HCT116 (cell line): ENCODE measurements at regions not wholly inside any gene's neighbourhood (a gene's known extent, or its start where the extent isn't known, plus 50 kb on each side); places are given as distances from the start of the nearest gene placed in this dataset.

Source experiments
- ATAC-seq: fragments of 200-7000 bp; cut with Tn5 transposase; 2 replicates; pipeline ENCODE4 v1.9.1; 2020; ENCODE audit warnings: mild to moderate bottlenecking, moderate library complexity
- BruUV-seq: library from RNA; stranded (reverse); fragments of 400-500 nt; replicated peaks from 2 replicates; lab custom pipeline; 2021; lab: Mats Ljungman, UMichigan
- CTCF ChIA-PET: fragments of 300-600 bp; sonication (Branson Sonifier 250); formaldehyde crosslinking; loops from one replicate; lab custom pipeline; 2021; ENCODE audit warnings: antibody characterized with exemption; lab: Charles Lee
- POLR2A ChIA-PET: fragments of 300-600, 350-600 bp; sonication (Branson Sonifier 250); formaldehyde crosslinking; loops from one replicate; lab custom pipeline; 2021; ENCODE audit warnings: antibody characterized with exemption; lab: Charles Lee
- RAD21 ChIA-PET, 2 experiments: fragments of 300-600 bp; sonication (Branson Sonifier 250); formaldehyde crosslinking; loops; one replicate each; lab custom pipeline; 2023; ENCODE audit warnings: low total read pairs in 2 of 2; ENCODE audit not compliant: uncharacterized antibody in 2 of 2, unreplicated experiment in 2 of 2, low non-redundant PET in 1 of 2; lab: Charles Lee
- DNase-seq: peaks from one replicate; pipeline ENCODE4 v3.0.0-alpha.2; 2010; ENCODE audit warnings: low read depth, low spot score
- H2AFZ ChIP-seq: fragments of 200-600 bp; shearing (Covaris generic), sonication (generic); 2 replicates; pipeline ENCODE4 v1.6.1; 2017; ENCODE audit warnings: low read depth, mixed run types, mixed read lengths, antibody characterized with exemption, low read length; ENCODE audit not compliant: poor library complexity, severe bottlenecking
- H3K27ac ChIP-seq: 2 replicates; pipeline ENCODE4 v1.5.1; 2012; ENCODE audit warnings: low read depth, low read length
- H3K27me3 ChIP-seq: fragments of 200-600 bp; sonication (generic); 2 replicates; pipeline ENCODE4 v1.6.1; 2016; ENCODE audit warnings: mixed run types, low read length, mixed read lengths; ENCODE audit not compliant: insufficient read depth
- H3K36me3 ChIP-seq, 2 experiments: fragments of 200-500 bp in 1 of 2; fragments of 200-600 bp in 1 of 2; sonication (Bioruptor generic) in 1 of 2; sonication (generic) in 1 of 2; 2 replicates each; pipeline versions ENCODE4 v1.5.1 to v1.6.1; 2014 to 2016; ENCODE audit warnings: low read length in 2 of 2, inconsistent platforms in 1 of 2, mixed read lengths in 1 of 2, mixed run types in 1 of 2; ENCODE audit not compliant: insufficient read depth in 2 of 2, control insufficient read depth in 1 of 2
- H3K4me1 ChIP-seq, 2 experiments: fragments of 200-600 bp in 1 of 2; sonication (generic) in 1 of 2; 2 replicates each; pipeline versions ENCODE4 v1.5.1 to v1.6.1; 2012 to 2017; ENCODE audit warnings: low read length in 2 of 2, inconsistent platforms in 1 of 2, mild to moderate bottlenecking in 1 of 2, mixed read lengths in 1 of 2, mixed run types in 1 of 2, moderate library complexity in 1 of 2; ENCODE audit not compliant: insufficient read depth in 2 of 2, control insufficient read depth in 1 of 2
- H3K4me2 ChIP-seq: fragments of 200-600 bp; sonication (generic); 2 replicates; pipeline ENCODE4 v1.6.1; 2017; ENCODE audit warnings: mixed run types, low read length, mixed read lengths
- H3K4me3 ChIP-seq, 2 experiments: fragments of 200-600 bp in 1 of 2; sonication (generic) in 1 of 2; replicated peaks in 1 of 2; 2 replicates each; pipeline ENCODE4 v1.5.1; 2011 to 2016; ENCODE audit warnings: low read length in 2 of 2, control low read depth in 1 of 2, low read depth in 1 of 2, mild to moderate bottlenecking in 1 of 2, mixed read lengths in 1 of 2, mixed run types in 1 of 2
- H3K79me2 ChIP-seq: fragments of 200-600 bp; sonication (generic); 2 replicates; pipeline ENCODE4 v1.6.1; 2017; ENCODE audit warnings: mild to moderate bottlenecking, mixed run types, low read length, moderate library complexity, mixed read lengths; ENCODE audit not compliant: insufficient read depth
- H3K9ac ChIP-seq: fragments of 200-600 bp; sonication (generic); 2 replicates; pipeline ENCODE4 v1.6.1; 2016; ENCODE audit warnings: low read length, mixed read lengths
- H3K9me2 ChIP-seq: fragments of 200-600 bp; sonication (generic), shearing (Covaris generic); 2 replicates; pipeline ENCODE4 v1.6.1; 2017; ENCODE audit warnings: mixed run types, mild to moderate bottlenecking, moderate library complexity; ENCODE audit not compliant: insufficient read depth
- H3K9me3 ChIP-seq, 2 experiments: fragments of 200-500 bp in 1 of 2; fragments of 200-600 bp in 1 of 2; sonication (Bioruptor generic) in 1 of 2; sonication (generic) in 1 of 2; 2 replicates each; pipeline ENCODE4 v1.6.1; 2014 to 2017; ENCODE audit warnings: low read length in 2 of 2, mixed read lengths in 2 of 2, inconsistent platforms in 1 of 2, low read depth in 1 of 2, mild to moderate bottlenecking in 1 of 2, mixed run types in 1 of 2, moderate library complexity in 1 of 2; ENCODE audit not compliant: control insufficient read depth in 1 of 2, insufficient read depth in 1 of 2
- H4K20me1 ChIP-seq: fragments of 200-600 bp; sonication (generic), shearing (Covaris generic); 2 replicates; pipeline ENCODE4 v1.6.1; 2017; ENCODE audit warnings: mixed run types, mild to moderate bottlenecking, moderate library complexity; ENCODE audit not compliant: insufficient read depth
- ATF3 ChIP-seq: IDR thresholded peaks from 2 replicates; pipeline ENCODE4 v1.6.1; 2012
- CBX3 ChIP-seq: IDR thresholded peaks from 2 replicates; pipeline ENCODE4 v1.6.1; 2012; ENCODE audit warnings: low read depth
- CTCF ChIP-seq, 3 experiments: fragments of 200-600 bp in 1 of 3; sonication (generic) in 1 of 3; IDR thresholded peaks in 2 of 3; conservative IDR thresholded peaks in 1 of 3; 2 replicates each; pipeline ENCODE4 v1.5.1; 2012 to 2017; ENCODE audit warnings: low read depth in 2 of 3, low read length in 2 of 3, antibody characterized with exemption in 1 of 3, borderline replicate concordance in 1 of 3, control low read depth in 1 of 3, mild to moderate bottlenecking in 1 of 3, mixed read lengths in 1 of 3, mixed run types in 1 of 3, moderate library complexity in 1 of 3; ENCODE audit not compliant: insufficient read depth in 1 of 3
- EGR1 ChIP-seq: IDR thresholded peaks from 2 replicates; pipeline ENCODE4 v1.6.1; 2012; ENCODE audit warnings: low read depth
- ELF1 ChIP-seq: IDR thresholded peaks from 2 replicates; pipeline ENCODE4 v1.6.1; 2012; ENCODE audit warnings: low read depth, borderline replicate concordance
- EZH2 ChIP-seq: fragments of 200-600 bp; sonication (generic); IDR thresholded peaks from 2 replicates; pipeline ENCODE4 v1.6.1; 2017; ENCODE audit warnings: antibody characterized with exemption, mixed run types
- JUND ChIP-seq: IDR thresholded peaks from 2 replicates; pipeline ENCODE4 v1.6.1; 2012
- MAX ChIP-seq: IDR thresholded peaks from 2 replicates; pipeline ENCODE4 v1.6.1; 2012
- RAD21 ChIP-seq: IDR thresholded peaks from 2 replicates; pipeline ENCODE4 v1.6.1; 2012; ENCODE audit warnings: low read depth, mild to moderate bottlenecking
- REST ChIP-seq: IDR thresholded peaks from 2 replicates; pipeline ENCODE4 v1.6.1; 2012; ENCODE audit warnings: low read depth
- SIN3A ChIP-seq: IDR thresholded peaks from 2 replicates; pipeline ENCODE4 v1.6.1; 2012; ENCODE audit warnings: low read depth
- SP1 ChIP-seq: IDR thresholded peaks from 2 replicates; pipeline ENCODE4 v1.6.1; 2012; ENCODE audit warnings: low read depth
- ZBTB33 ChIP-seq: IDR thresholded peaks from 2 replicates; pipeline ENCODE4 v1.6.1; 2011; ENCODE audit warnings: mild to moderate bottlenecking, low read length, moderate library complexity; ENCODE audit not compliant: insufficient replicate concordance; ENCODE audit errors: extremely low read depth
- ZFX ChIP-seq: fragments of 450-650 bp; IDR thresholded peaks from 2 replicates; pipeline ENCODE4 v1.6.1; 2017
- intact Hi-C: fragments of 100-400 bp; cut with micrococcal nuclease; formaldehyde crosslinking; loops from 2 replicates; pipeline ENCODE4 v1.10.0; 2022

GRCh38 chr18:39223283-39223682, 1657.7 kb upstream of the CELF4 start:
- H3K79me2 ChIP-seq: no peaks in the 10 kb centered on the region
- no peak overlapping the region for H3K4me2 ChIP-seq
- ChIA-PET POLR2A (no interaction called here), RAD21 (no interaction called here), CTCF (no interaction called here)
- H3K27me3 ChIP-seq: no peaks in the 10 kb centered on the region
- no peak overlapping the region for H3K4me3 ChIP-seq
- no peaks in the 10 kb centered on the region; a peak in 1 of 4 replicates for H3K4me1 ChIP-seq
- no peak overlapping the region for H2AFZ ChIP-seq
- no peak overlapping the region for H3K9ac ChIP-seq
- H3K9me3 ChIP-seq: 0 out of 4 replicates have a peak, but pooled peaks cover 0 to 7% of the 10 kb centered on the region in 2 experiments
- no peaks in the 10 kb centered on the region for H3K36me3 ChIP-seq
- BruUV-seq: no TSS peak
- H4K20me1 ChIP-seq: no peaks in the 10 kb centered on the region
- no peak overlapping the region for H3K27ac ChIP-seq
- H3K9me2 ChIP-seq: no peaks in the 10 kb centered on the region
- DNase-seq (no peak), ATAC-seq (no peak)
- TF ChIP-seq ELF1 (no peak), MAX (no peak), SP1 (no peak), JUND (no peak), REST (no peak), RAD21 (no peak), ZBTB33 (no peak), CTCF (IDR thresholded peaks at IDR 0.05 in 2 of 3, conservative IDR thresholded peaks at IDR 0.05 in 1 of 3; ENCODE audit: borderline replicate concordance in 1 of 3, insufficient read depth in 1 of 3, low read depth in 2 of 3, low read length in 2 of 3) (no peak), CBX3 (no peak), SIN3A (no peak), ATF3 (no peak), ZFX (no peak), EGR1 (no peak), EZH2 (no peak)
- intact Hi-C loops: no loop called here
